Astrocyte (in vitro differentiated cells and primary cell): ENCODE measurements at regions not wholly inside any gene's neighbourhood (a gene's known extent, or its start where the extent isn't known, plus 50 kb on each side); places are given as distances from the start of the nearest gene placed in this dataset.
A peak's percentile ranks its signal among the peaks of the same experiment; 100 is the strongest.

Source experiments
- DNase-seq: peaks from one replicate; pipeline ENCODE4 v3.0.0-alpha.2; 2010; ENCODE audit warnings: low read depth
- FAIRE-seq: peaks from 2 replicates; lab custom pipeline; 2011; peaks lifted over from hg19 to GRCh38; lab: Jason Lieb, UNC
- H2AFZ ChIP-seq: 2 replicates; pipeline ENCODE4 v1.6.0; 2012; ENCODE audit warnings: low read depth, low read length, inconsistent platforms
- H3K27ac ChIP-seq: 2 replicates; pipeline ENCODE4 v1.5.1; 2011; ENCODE audit warnings: low read depth, low read length, inconsistent platforms
- H3K27me3 ChIP-seq: 2 replicates; pipeline ENCODE4 v1.6.0; 2011; ENCODE audit warnings: low read length, inconsistent platforms; ENCODE audit not compliant: insufficient read depth
- H3K36me3 ChIP-seq: 2 replicates; pipeline ENCODE4 v1.5.1; 2011; ENCODE audit warnings: low read length, inconsistent platforms; ENCODE audit not compliant: insufficient read depth
- H3K4me1 ChIP-seq: 2 replicates; pipeline ENCODE4 v1.5.1; 2011; ENCODE audit warnings: low read length, inconsistent platforms; ENCODE audit not compliant: insufficient read depth
- H3K4me2 ChIP-seq: 2 replicates; pipeline ENCODE4 v1.6.0; 2012; ENCODE audit warnings: low read length, inconsistent platforms
- H3K4me3 ChIP-seq: 2 replicates; pipeline ENCODE4 v1.5.1; 2011; ENCODE audit warnings: low read depth, mild to moderate bottlenecking, low read length, inconsistent platforms; ENCODE audit not compliant: insufficient read depth
- H3K79me2 ChIP-seq: 2 replicates; pipeline ENCODE4 v1.6.0; 2012; ENCODE audit warnings: mild to moderate bottlenecking, low read length, inconsistent platforms; ENCODE audit not compliant: insufficient read depth
- H3K9ac ChIP-seq: 2 replicates; pipeline ENCODE4 v1.6.0; 2012; ENCODE audit warnings: mild to moderate bottlenecking, low read length, inconsistent platforms
- H3K9me3 ChIP-seq: 2 replicates; pipeline ENCODE4 v1.5.1; 2012; ENCODE audit warnings: low read depth, mild to moderate bottlenecking, low read length, inconsistent platforms; ENCODE audit not compliant: insufficient read depth
- H4K20me1 ChIP-seq: 2 replicates; pipeline ENCODE4 v1.6.0; 2012; ENCODE audit warnings: low read length, inconsistent platforms; ENCODE audit not compliant: insufficient read depth
- H3K27ac Mint-ChIP-seq: one replicate; pipeline ENCODE4 v1.8.0; 2021; ENCODE audit warnings: mild to moderate bottlenecking, mixed read lengths; ENCODE audit not compliant: unreplicated experiment
- H3K27me3 Mint-ChIP-seq: one replicate; pipeline ENCODE4 v1.8.0; 2021; ENCODE audit warnings: low read depth, mixed read lengths; ENCODE audit not compliant: unreplicated experiment
- H3K36me3 Mint-ChIP-seq: one replicate; pipeline ENCODE4 v1.8.0; 2021; ENCODE audit warnings: low read depth, mixed read lengths; ENCODE audit not compliant: unreplicated experiment
- H3K4me1 Mint-ChIP-seq: one replicate; pipeline ENCODE4 v1.8.0; 2021; ENCODE audit warnings: low read depth, mixed read lengths; ENCODE audit not compliant: unreplicated experiment
- H3K4me3 Mint-ChIP-seq: one replicate; pipeline ENCODE4 v1.8.0; 2021; ENCODE audit warnings: mild to moderate bottlenecking, moderate library complexity, mixed read lengths; ENCODE audit not compliant: unreplicated experiment
- H3K9me3 Mint-ChIP-seq: one replicate; pipeline ENCODE4 v1.8.0; 2021; ENCODE audit warnings: mild to moderate bottlenecking, mixed read lengths; ENCODE audit not compliant: unreplicated experiment
- EZH2 ChIP-seq: IDR thresholded peaks from 2 replicates; pipeline ENCODE4 v1.6.1; 2012; ENCODE audit warnings: mild to moderate bottlenecking, low read length, inconsistent platforms; ENCODE audit not compliant: insufficient read depth
- TF ChIP-seq, protein P1 (sequence below): IDR thresholded peaks from 2 replicates; pipeline ENCODE4 v1.5.1; 2011; ENCODE audit warnings: low read depth, mild to moderate bottlenecking, inconsistent platforms, low read length, moderate library complexity; ENCODE audit not compliant: insufficient read depth

DNA sequence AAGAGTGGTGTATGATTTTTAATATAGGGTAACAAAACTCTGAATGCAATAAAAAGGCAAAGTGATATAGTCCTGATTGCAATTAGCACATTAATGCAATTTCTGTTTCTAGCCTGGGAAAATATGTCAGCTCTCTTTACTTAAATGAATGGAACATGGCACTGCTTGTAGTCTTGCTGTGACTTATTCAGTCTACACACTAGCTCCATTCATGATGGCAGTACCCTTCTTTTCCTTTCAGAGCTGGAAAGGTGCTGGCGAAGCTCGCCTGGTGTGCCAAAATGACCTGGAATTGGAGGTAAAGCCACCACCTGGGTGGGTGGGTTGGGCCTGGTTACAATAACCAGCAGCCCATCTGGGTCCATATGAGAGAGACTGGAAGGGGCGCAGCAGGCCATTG, 85.3 kb downstream of the ZNF365 start:
- DNase-seq (no peak), FAIRE-seq (no peak)
- Mint-ChIP-seq H3K4me1 (peaks cover 54% of the 10 kb centered on the region), H3K9me3 (peaks cover 1% of the 10 kb centered on the region), H3K27ac (peak overlapping the region; percentile 58), H3K4me3 (no peak overlapping the region), H3K27me3 (no peaks in the 10 kb centered on the region), H3K36me3 (peaks cover 3% of the 10 kb centered on the region)
- H3K9me3 ChIP-seq, result no peaks in the 10 kb centered on the region
- no peaks in the 10 kb centered on the region for H4K20me1 ChIP-seq
- no peak overlapping the region for H3K9ac ChIP-seq
- H3K27me3 ChIP-seq, result no peaks in the 10 kb centered on the region
- TF ChIP-seq, protein P1, sequence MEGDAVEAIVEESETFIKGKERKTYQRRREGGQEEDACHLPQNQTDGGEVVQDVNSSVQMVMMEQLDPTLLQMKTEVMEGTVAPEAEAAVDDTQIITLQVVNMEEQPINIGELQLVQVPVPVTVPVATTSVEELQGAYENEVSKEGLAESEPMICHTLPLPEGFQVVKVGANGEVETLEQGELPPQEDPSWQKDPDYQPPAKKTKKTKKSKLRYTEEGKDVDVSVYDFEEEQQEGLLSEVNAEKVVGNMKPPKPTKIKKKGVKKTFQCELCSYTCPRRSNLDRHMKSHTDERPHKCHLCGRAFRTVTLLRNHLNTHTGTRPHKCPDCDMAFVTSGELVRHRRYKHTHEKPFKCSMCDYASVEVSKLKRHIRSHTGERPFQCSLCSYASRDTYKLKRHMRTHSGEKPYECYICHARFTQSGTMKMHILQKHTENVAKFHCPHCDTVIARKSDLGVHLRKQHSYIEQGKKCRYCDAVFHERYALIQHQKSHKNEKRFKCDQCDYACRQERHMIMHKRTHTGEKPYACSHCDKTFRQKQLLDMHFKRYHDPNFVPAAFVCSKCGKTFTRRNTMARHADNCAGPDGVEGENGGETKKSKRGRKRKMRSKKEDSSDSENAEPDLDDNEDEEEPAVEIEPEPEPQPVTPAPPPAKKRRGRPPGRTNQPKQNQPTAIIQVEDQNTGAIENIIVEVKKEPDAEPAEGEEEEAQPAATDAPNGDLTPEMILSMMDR, result no peak
- TF ChIP-seq EZH2, result no peak
- no peaks in the 10 kb centered on the region for H3K36me3 ChIP-seq
- no peak overlapping the region for H2AFZ ChIP-seq
- H3K79me2 ChIP-seq, result no peaks in the 10 kb centered on the region
- no peak overlapping the region for H3K4me2 ChIP-seq
- peaks cover 6% of the 10 kb centered on the region for H3K4me1 ChIP-seq
- H3K4me3 ChIP-seq, result no peak overlapping the region
- H3K27ac ChIP-seq, result no peak overlapping the region

DNA sequence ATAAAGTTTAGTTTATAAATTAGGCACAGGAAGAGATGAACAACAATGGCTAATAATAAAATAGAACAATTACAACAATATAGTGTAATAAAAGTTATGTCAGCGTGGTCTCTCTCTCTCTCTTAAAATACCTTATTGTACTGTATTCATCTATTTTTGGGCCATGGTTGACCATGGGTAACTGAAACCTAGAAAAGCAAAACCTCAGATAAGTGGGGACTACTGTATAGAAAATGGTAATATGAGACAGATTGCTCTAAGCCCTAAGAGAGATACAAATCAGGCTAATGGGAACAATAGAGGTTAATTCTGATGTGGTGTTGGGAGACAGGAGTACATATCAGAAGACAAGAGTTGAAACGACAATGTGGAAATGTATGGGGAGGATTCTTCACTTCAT, 86.2 kb downstream of the ZNF365 start:
- Histone ChIP-seq H3K4me3 (no peak overlapping the region), H3K4me2 (no peak overlapping the region), H3K27me3 (no peaks in the 10 kb centered on the region), H3K4me1 (no peaks in the 10 kb centered on the region), H2AFZ (no peak overlapping the region), H3K27ac (no peak overlapping the region), H3K9me3 (peaks cover 6% of the 10 kb centered on the region), H4K20me1 (no peaks in the 10 kb centered on the region), H3K9ac (no peak overlapping the region), H3K79me2 (no peaks in the 10 kb centered on the region), H3K36me3 (no peaks in the 10 kb centered on the region)
- H3K4me3 Mint-ChIP-seq, result no peak overlapping the region
- TF ChIP-seq EZH2, result no peak
- TF ChIP-seq, protein P1, result no peak
- no peak overlapping the region for H3K27ac Mint-ChIP-seq
- H3K36me3 Mint-ChIP-seq, result peaks cover 5% of the 10 kb centered on the region
- FAIRE-seq (no peak), DNase-seq (no peak)
- peaks cover 48% of the 10 kb centered on the region for H3K4me1 Mint-ChIP-seq
- H3K27me3 Mint-ChIP-seq, result no peaks in the 10 kb centered on the region
- peaks cover 1% of the 10 kb centered on the region for H3K9me3 Mint-ChIP-seq

DNA sequence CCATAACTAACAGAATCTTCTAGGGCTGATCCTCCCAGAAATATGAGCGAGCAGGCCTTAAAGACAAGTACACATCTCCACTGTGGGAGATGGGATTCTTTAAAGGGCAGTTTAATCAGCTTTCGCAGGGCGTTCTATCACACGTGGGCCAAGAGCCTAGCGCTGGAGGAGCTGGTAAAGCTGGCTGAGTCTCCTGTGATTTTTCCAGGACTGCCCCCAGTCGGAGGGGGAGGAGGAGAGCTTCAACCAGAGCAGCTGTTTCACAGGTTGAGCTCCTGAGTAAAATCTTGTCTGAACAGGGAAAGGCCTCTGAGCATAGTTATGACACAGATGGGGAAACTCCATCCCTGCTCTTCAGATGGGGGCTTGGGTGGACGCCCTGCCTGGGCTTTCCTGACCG, 87.0 kb downstream of the ZNF365 start:
- Mint-ChIP-seq H3K4me3 (no peak overlapping the region), H3K36me3 (peaks cover 5% of the 10 kb centered on the region), H3K27me3 (no peaks in the 10 kb centered on the region), H3K27ac (no peak overlapping the region), H3K4me1 (peaks cover 44% of the 10 kb centered on the region), H3K9me3 (peaks cover 1% of the 10 kb centered on the region)
- Histone ChIP-seq H3K27ac (no peak overlapping the region), H3K27me3 (no peaks in the 10 kb centered on the region), H2AFZ (no peak overlapping the region), H3K4me2 (no peak overlapping the region), H3K9me3 (peaks cover 13% of the 10 kb centered on the region), H3K9ac (no peak overlapping the region), H4K20me1 (no peaks in the 10 kb centered on the region), H3K36me3 (no peaks in the 10 kb centered on the region), H3K4me1 (no peaks in the 10 kb centered on the region), H3K79me2 (no peaks in the 10 kb centered on the region), H3K4me3 (no peak overlapping the region)
- no peak for DNase-seq
- no peak for FAIRE-seq
- TF ChIP-seq, protein P1, result no peak
- no peak for TF ChIP-seq EZH2
